ENCODE measurements at regions not wholly inside any gene's neighbourhood (a gene's known extent, or its start where the extent isn't known, plus 50 kb on each side); places are given as distances from the start of the nearest gene placed in this dataset.

DNA sequence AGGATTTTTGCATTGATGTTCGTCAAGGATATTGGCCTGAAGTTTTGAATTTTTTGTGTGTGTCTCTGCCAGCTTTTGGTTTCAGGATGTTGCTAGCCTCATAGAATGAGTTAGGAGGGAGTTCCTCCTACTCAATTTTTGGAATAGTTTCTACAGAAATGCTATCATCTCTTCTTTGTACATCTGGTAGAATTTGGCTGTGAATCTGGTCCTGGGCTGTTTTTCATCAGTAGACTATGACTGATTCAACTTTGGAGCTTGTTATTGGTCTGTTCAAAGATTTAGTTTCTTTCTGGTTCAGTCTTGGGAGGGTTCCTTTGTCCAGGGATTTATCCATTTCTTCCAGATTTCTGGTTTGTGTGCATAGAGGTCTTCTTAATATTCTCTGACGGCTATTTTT, 166.7 kb downstream of the ST6GAL2 start:
- TF ChIP-seq CTCF (IDR thresholded peaks at IDR 0.05) = no peak
- TF ChIP-seq POLR2A (IDR thresholded peaks at IDR 0.05) = no peak
